ENCODE measurements at regions not wholly inside any gene's neighbourhood (a gene's known extent, or its start where the extent isn't known, plus 50 kb on each side); places are given as distances from the start of the nearest gene placed in this dataset.
"Not testable (repeated sequence)": the region's sequence is repeated elsewhere in the genome, so short reads cannot be mapped to it uniquely, and the experiment has no call there.

GRCh38 chr1:208737161-208737560 is 493.0 kb upstream of the PLXNA2 start:
- DNase-seq (ENCODE audit: extremely low spot score) = no peak
- Histone ChIP-seq H3K9me3 (peaks cover 0 to 8% (median 0%) of the 10 kb centered on the region in 4 donors), H3K4me3 (no peak overlapping the region), H3K27ac (replicated peaks in 1 of 4) (no peak overlapping the region), H3K4me1 (peaks cover 0 to 4% (median 0%) of the 10 kb centered on the region in 4 donors), H3K36me3 (no peaks in the 10 kb centered on the region), H3K27me3 (no peaks in the 10 kb centered on the region)
- TF ChIP-seq CTCF (IDR thresholded peaks at IDR 0.05) (no peak), POLR2AphosphoS5 (IDR thresholded peaks at IDR 0.05) (no peak), EP300 (IDR thresholded peaks at IDR 0.05) (no peak), POLR2A (IDR thresholded peaks at IDR 0.05; ENCODE audit: low read depth) (no peak)
- intact Hi-C loops (cut with DNase I) = no loop called here
- 61% methylated on average over 4 of the region's 4 CpGs for WGBS

GRCh38 chr1:208737922-208738321 is 493.7 kb upstream of the PLXNA2 start:
- H3K4me1 ChIP-seq = no peaks in the 10 kb centered on the region
- DNase-seq (ENCODE audit: extremely low spot score) = no peak
- H3K4me3 ChIP-seq = no peak overlapping the region
- intact Hi-C loops (cut with DNase I) = no loop called here
- H3K27ac ChIP-seq (replicated peaks in 1 of 4) = no peak overlapping the region
- H3K36me3 ChIP-seq = no peaks in the 10 kb centered on the region
- no peak for TF ChIP-seq CTCF (IDR thresholded peaks at IDR 0.05)
- TF ChIP-seq POLR2A (IDR thresholded peaks at IDR 0.05; ENCODE audit: low read depth) = no peak
- TF ChIP-seq EP300 (IDR thresholded peaks at IDR 0.05) = no peak
- no peak for TF ChIP-seq POLR2AphosphoS5 (IDR thresholded peaks at IDR 0.05)
- 93% methylated on average over 3 of the region's 4 CpGs for WGBS
- H3K27me3 ChIP-seq = no peaks in the 10 kb centered on the region
- H3K9me3 ChIP-seq = peaks cover 0 to 8% (median 0%) of the 10 kb centered on the region in 4 donors

GRCh38 chr1:208739636-208740035 is 495.5 kb upstream of the PLXNA2 start:
- H3K4me3 ChIP-seq; DNase-seq (ENCODE audit: extremely low spot score); H3K36me3 ChIP-seq; H3K27ac ChIP-seq (replicated peaks in 1 of 4); H3K4me1 ChIP-seq; H3K27me3 ChIP-seq; intact Hi-C loops (cut with DNase I); H3K9me3 ChIP-seq: not testable (repeated sequence)
- WGBS = 96% methylated on average over 15 of the region's 20 CpGs

- TF ChIP-seq POLR2A (IDR thresholded peaks at IDR 0.05; ENCODE audit: low read depth) (no peak), CTCF (IDR thresholded peaks at IDR 0.05) (no peak), POLR2AphosphoS5 (IDR thresholded peaks at IDR 0.05) (no peak), EP300 (IDR thresholded peaks at IDR 0.05) (no peak)
- intact Hi-C loops (cut with DNase I) = no loop called here
- no peak for DNase-seq (ENCODE audit: extremely low spot score)
- H3K4me3 ChIP-seq = no peak overlapping the region
- H3K36me3 ChIP-seq = no peaks in the 10 kb centered on the region
- H3K27me3 ChIP-seq = no peaks in the 10 kb centered on the region
- WGBS = 91% methylated on average over 3 of the region's 3 CpGs
- H3K27ac ChIP-seq (replicated peaks in 1 of 4) = no peak overlapping the region
- H3K4me1 ChIP-seq = no peaks in the 10 kb centered on the region
- peaks cover 0 to 8% (median 0%) of the 10 kb centered on the region in 4 donors for H3K9me3 ChIP-seq
These were observed 497.1 kb upstream of the PLXNA2 start for GRCh38 chr1:208741296-208741695.

GRCh38 chr1:208743361-208743760 is 499.2 kb upstream of the PLXNA2 start:
- H3K9me3 ChIP-seq = peaks cover 0 to 4% (median 0%) of the 10 kb centered on the region in 4 donors
- H3K4me1 ChIP-seq = no peaks in the 10 kb centered on the region
- H3K27ac ChIP-seq (replicated peaks in 1 of 4) = no peak overlapping the region
- no peak for DNase-seq (ENCODE audit: extremely low spot score)
- no peak overlapping the region for H3K4me3 ChIP-seq
- 92% methylated on average over 5 of the region's 5 CpGs for WGBS
- no peaks in the 10 kb centered on the region for H3K27me3 ChIP-seq
- no peaks in the 10 kb centered on the region for H3K36me3 ChIP-seq
- intact Hi-C loops (cut with DNase I) = no loop called here
- TF ChIP-seq POLR2A (IDR thresholded peaks at IDR 0.05; ENCODE audit: low read depth) (no peak), EP300 (IDR thresholded peaks at IDR 0.05) (no peak), POLR2AphosphoS5 (IDR thresholded peaks at IDR 0.05) (no peak), CTCF (IDR thresholded peaks at IDR 0.05) (no peak)
